ENCODE measurements at regions not wholly inside any gene's neighbourhood (a gene's known extent, or its start where the extent isn't known, plus 50 kb on each side); places are given as distances from the start of the nearest gene placed in this dataset.

- Histone ChIP-seq H3K9ac (replicated peaks in 1 of 4; ENCODE audit: extremely low read depth in 1 of 4, low read depth in 3 of 4, low read length in 3 of 4) (no peak overlapping the region), H3K23ac (ENCODE audit: insufficient read length) (no peak overlapping the region), H3K79me1 (ENCODE audit: low read depth, low read length) (no peaks in the 10 kb centered on the region), H2BK120ac (replicated peaks; ENCODE audit: low read depth, low read length) (no peak overlapping the region), H4K8ac (ENCODE audit: extremely low read depth, insufficient read depth, low read length) (no peak overlapping the region), H2BK20ac (ENCODE audit: low read length) (no peak overlapping the region), H3K27ac (ENCODE audit: low read depth, low read length) (no peak overlapping the region), H3K4ac (replicated peaks; ENCODE audit: insufficient read length, low read depth, low read length) (no peak overlapping the region), H4K91ac (replicated peaks; ENCODE audit: insufficient read length, low read length) (no peak overlapping the region), H3K9me3 (ENCODE audit: insufficient read depth in 2 of 2, low read depth in 1 of 2, low read length in 1 of 2) (no peaks in the 10 kb centered on the region), H3K36me3 (ENCODE audit: control insufficient read depth in 2 of 4, insufficient read depth in 4 of 4, low read length in 3 of 4) (no peaks in the 10 kb centered on the region), H2BK12ac (ENCODE audit: low read depth, low read length) (no peak overlapping the region), H3K23me2 (ENCODE audit: low read depth, low read length) (peaks cover 2% of the 10 kb centered on the region; the same call in 1 of the 2 replicates), H3K14ac (ENCODE audit: insufficient read length) (no peak overlapping the region), H3K4me1 (replicated peaks in 1 of 4; ENCODE audit: control insufficient read depth in 3 of 4, insufficient read depth in 4 of 4, low read length in 3 of 4) (no peaks in the 10 kb centered on the region), H2BK5ac (ENCODE audit: low read depth, low read length) (no peak overlapping the region), H4K20me1 (replicated peaks in 1 of 2; ENCODE audit: control insufficient read depth in 1 of 2, insufficient read depth in 2 of 2, low read length in 2 of 2) (no peaks in the 10 kb centered on the region), H2AK5ac (ENCODE audit: low read depth, low read length) (no peak overlapping the region), H3K18ac (ENCODE audit: extremely low read depth, low read length) (no peak overlapping the region), H3K79me2 (ENCODE audit: control insufficient read depth in 1 of 2, insufficient read depth in 2 of 2, low read length in 2 of 2) (no peaks in the 10 kb centered on the region), H3K4me3 (ENCODE audit: extremely low read depth in 1 of 4, insufficient read depth in 2 of 4, low read depth in 3 of 4, low read length in 4 of 4) (no peak overlapping the region), H3K27me3 (replicated peaks in 1 of 4; ENCODE audit: control insufficient read depth in 3 of 4, extremely low read depth in 1 of 4, insufficient read depth in 3 of 4, low read length in 3 of 4) (no peaks in the 10 kb centered on the region), H2AFZ (ENCODE audit: low read length) (no peak overlapping the region), H4K5ac (ENCODE audit: insufficient read length, low read depth, low read length) (no peak overlapping the region), H3K4me2 (ENCODE audit: insufficient read depth in 1 of 2, low read depth in 2 of 2, low read length in 2 of 2) (no peak overlapping the region), H3K56ac (replicated peaks; ENCODE audit: insufficient read length, low read depth, low read length) (no peak overlapping the region), H2BK15ac (ENCODE audit: low read length) (no peak overlapping the region)
- ChIA-PET CTCF (ENCODE audit: partially characterized antibody) (interaction anchor here (0.9 kb wide), 1 partner anchor 10 kb away, joined by 3 read pairs; no protein-coding TSS in a partner anchor), POLR2A (ENCODE audit: partially characterized antibody) (no interaction called here)
- FAIRE-seq (no peak), DNase-seq (ENCODE audit: low read depth in 1 of 2, low spot score in 2 of 2) (no peak)
- no peak for TF ChIP-seq RAD21 (IDR thresholded peaks at IDR 0.05 in 1 of 2, conservative IDR thresholded peaks at IDR 0.05 in 1 of 2; ENCODE audit: low read depth in 2 of 2, low read length in 2 of 2)
- no peak for TF ChIP-seq JUN (IDR thresholded peaks at IDR 0.05; ENCODE audit: low read depth, low read length)
- no peak for TF ChIP-seq BCL11A (IDR thresholded peaks at IDR 0.05; ENCODE audit: low read depth in 2 of 2, low read length in 2 of 2)
- no peak for TF ChIP-seq SIX5 (IDR thresholded peaks at IDR 0.05; ENCODE audit: low read depth, low read length)
- no peak for TF ChIP-seq BACH1 (IDR thresholded peaks at IDR 0.05; ENCODE audit: low read length)
- TF ChIP-seq RBBP5 (IDR thresholded peaks at IDR 0.05; ENCODE audit: borderline replicate concordance, low read depth, low read length) = no peak
- TF ChIP-seq HDAC6 (IDR thresholded peaks at IDR 0.05; ENCODE audit: low read depth, low read length) = no peak
Observed at GRCh38 chr14:88941414-88941813, 117.0 kb downstream of the TTC8 start.

Measured in H1 (cell line).